Posterior vena cava (tissue), 2 donors: ENCODE measurements at regions not wholly inside any gene's neighbourhood (a gene's known extent, or its start where the extent isn't known, plus 50 kb on each side); places are given as distances from the start of the nearest gene placed in this dataset.

Experiments
- DNase-seq: peaks from one replicate; pipeline ENCODE4 v3.0.0-alpha.2; 2020; ENCODE audit warnings: low spot score
- intact Hi-C, 2 donors: fragments of 100-400 bp; cut with DNase I; formaldehyde crosslinking; loops; one replicate each; pipeline versions ENCODE4 v1.14.1 to v1.14.2; 2022 to 2023
- donor health status: DM: yes; HTN: yes; CAD: no.
- donor health status: DM: yes; HTN: yes; CAD: no.

- intact Hi-C loops: no loop called here
- no peak for DNase-seq
These were observed 58.1 kb downstream of the TUSC7 start for GRCh38 chr3:116767726-116768125.

- intact Hi-C loops: no loop called here
- DNase-seq: no peak
These were observed 61.4 kb downstream of the TUSC7 start for GRCh38 chr3:116770815-116771450.

DNA sequence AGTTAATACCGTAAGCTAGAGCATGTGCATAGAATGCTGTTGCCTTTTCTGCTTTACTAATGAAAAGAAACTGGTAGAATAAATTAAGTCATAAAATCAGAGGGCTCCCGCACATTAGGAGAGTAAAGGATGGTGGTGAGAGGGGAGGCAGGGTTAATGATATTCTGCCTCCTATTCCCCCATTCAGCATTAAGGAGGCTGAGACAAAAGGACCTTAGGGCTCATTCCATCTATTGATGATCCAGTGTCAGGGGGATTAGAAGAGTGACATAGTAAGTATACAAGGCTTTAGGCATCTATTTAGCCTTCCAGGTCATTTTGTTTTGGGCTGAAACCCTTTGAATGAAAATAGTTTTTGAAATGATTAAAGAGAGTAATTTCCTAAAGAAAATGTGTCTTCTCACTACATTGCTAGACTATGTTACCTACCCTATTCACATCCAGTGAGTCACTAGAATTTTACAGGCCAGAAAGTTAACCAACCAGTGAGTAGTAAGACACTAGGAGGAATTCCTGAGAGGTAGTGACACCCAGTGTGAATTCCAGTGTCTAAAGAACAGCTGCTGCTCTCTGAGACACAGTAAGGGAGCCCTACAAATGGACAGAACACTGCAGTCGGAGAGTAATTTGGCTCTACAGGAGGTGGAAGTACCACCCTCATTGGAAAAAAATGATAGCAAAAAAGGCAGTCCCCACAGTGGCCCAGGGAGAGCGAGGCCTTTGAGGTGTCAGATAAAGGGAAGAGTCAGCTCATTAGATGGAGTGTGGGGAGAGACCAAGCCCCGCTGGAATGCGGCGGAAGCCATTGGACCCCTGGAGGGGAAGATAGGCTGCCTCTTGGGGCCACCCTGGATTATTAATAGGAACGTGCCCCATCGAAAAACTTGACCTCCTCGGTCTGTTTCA is 67.6 kb downstream of the TUSC7 start:
- intact Hi-C loops: no loop called here
- no peak for DNase-seq

- intact Hi-C loops: no loop called here
- no peak for DNase-seq
These were observed 75.6 kb downstream of the TUSC7 start for GRCh38 chr3:116785226-116785625.

DNA sequence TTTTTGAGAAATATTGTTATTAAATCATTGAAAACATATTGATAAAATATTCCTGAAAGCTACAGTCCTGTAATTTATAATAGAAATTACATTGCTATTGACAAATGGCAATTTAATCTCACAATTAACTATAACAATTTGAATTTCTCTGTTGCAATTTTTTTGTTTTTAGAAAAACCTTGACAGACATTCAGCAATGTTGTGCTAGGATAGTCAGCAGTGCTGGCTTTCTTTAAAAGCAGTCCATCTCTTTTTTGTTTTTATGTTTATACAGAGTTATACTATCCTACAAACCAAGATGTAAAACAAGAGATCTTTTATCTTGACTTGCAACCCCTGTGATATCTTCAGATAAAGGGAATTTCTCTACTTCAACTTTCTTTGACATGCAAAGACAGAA is 93.1 kb downstream of the TUSC7 start:
- DNase-seq: no peak
- intact Hi-C loops: no loop called here

DNA sequence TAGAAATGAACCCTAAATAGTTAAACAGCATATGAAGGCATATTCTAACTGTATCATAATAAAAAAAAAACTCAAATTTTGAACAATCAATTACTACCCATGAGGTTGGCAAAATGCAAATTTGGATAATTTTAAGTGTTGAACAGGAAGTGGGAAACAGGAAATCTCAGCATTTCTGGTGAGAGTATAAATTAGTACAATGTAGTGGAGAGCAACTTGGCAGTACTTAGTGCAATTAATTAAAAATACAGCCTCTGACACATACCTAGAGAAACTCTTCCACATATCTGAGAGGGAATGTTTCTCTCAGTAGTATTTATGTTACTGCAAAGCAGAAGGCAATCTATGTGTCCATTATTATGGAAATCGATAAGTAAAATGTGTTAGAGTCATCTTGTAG is 96.8 kb downstream of the TUSC7 start:
- DNase-seq: no peak
- intact Hi-C loops: loop anchor here in 1 of 2 donors (5.0 kb wide), 1 partner anchor 1011 kb away; no protein-coding TSS in a partner anchor

DNA sequence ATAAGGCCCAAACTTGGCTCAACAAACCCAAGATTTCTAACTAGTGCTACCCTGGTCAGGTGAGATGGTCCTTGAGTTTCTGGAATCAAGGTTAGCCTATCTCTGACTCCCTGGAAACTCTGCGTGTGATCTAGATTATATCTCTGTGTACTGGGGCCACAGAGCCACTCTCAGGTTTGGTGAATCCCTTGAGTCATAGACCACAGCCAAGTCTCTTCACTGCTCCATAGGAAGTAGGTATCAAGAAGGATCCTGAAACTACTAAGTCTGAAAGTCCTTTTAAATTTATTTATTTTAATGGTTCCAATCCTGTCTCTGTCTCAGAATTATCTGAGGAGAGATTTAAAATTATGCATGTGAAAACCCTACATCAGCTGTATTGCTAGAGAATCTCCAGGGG is 99.1 kb downstream of the TUSC7 start:
- no peak for DNase-seq
- intact Hi-C loops: loop anchor here in 1 of 2 donors (5.0 kb wide), 1 partner anchor 1009 kb away; no protein-coding TSS in a partner anchor

DNA sequence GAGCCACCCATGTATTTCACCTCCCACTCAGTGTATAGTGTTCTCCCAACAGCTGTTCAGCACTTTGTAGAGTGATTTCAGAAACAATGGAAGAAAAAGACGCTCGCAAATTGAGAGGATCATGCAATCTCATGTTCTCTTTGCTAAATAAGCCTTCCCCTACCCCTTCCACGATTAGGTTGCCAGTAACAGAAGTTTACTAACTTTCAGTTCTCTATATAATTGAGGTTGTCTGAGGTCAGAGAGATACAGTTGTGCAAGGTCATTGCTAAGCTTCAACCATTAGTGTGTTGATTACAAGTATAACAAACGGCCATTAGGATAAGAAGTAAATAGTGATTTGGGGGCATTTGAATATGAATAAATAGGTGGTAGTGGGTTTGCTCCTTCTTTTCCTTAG is 99.6 kb downstream of the TUSC7 start:
- DNase-seq: no peak
- intact Hi-C loops: loop anchor here in 1 of 2 donors (5.0 kb wide), 1 partner anchor 1008 kb away; no protein-coding TSS in a partner anchor

- no peak for DNase-seq
- intact Hi-C loops: no loop called here
These were observed 102.2 kb downstream of the TUSC7 start for GRCh38 chr3:116811754-116812153.

DNA sequence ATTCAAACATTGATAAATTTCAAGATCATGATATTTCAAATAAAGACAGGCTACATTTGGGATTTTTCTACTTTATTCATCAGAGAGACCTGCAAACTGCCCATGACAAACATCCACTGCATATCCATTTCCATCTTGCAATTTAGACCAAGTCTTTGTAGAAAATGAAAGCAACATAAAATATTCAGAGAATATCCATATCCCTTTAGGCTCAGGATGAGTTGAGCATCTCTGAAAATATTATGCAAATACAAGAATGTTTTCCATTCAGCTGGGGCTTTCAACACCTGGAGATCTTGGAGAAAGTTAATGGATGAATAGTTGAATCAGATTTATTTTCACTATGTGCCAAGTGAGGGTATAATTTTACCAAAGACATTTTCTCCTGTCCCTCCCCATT is 103.4 kb downstream of the TUSC7 start:
- intact Hi-C loops: no loop called here
- DNase-seq: no peak

- no peak for DNase-seq
- intact Hi-C loops: no loop called here
These were observed 105.7 kb downstream of the TUSC7 start for GRCh38 chr3:116815321-116815720.

- no peak for DNase-seq
- intact Hi-C loops: no loop called here
These were observed 106.4 kb downstream of the TUSC7 start for GRCh38 chr3:116815831-116816588.

DNA sequence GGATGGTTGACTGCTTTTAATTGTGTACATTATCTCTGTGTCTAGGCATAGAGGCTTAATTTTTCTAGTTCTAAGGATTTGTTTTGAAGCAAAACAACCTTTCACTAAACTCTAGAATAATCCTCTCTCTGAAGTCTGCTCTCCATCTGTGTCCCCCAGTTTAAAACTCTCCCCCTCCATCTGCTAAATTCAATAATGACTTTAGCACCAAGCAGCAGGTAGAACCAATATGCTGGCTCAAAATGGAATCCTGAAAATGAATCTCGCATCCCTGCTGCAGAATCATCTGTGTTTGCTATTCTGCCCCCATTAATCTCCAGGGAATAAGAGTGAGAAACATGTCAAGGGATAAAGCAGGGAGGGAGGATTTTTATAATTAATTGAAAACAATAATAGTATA is 111.8 kb downstream of the TUSC7 start:
- DNase-seq: no peak
- intact Hi-C loops: no loop called here

DNA sequence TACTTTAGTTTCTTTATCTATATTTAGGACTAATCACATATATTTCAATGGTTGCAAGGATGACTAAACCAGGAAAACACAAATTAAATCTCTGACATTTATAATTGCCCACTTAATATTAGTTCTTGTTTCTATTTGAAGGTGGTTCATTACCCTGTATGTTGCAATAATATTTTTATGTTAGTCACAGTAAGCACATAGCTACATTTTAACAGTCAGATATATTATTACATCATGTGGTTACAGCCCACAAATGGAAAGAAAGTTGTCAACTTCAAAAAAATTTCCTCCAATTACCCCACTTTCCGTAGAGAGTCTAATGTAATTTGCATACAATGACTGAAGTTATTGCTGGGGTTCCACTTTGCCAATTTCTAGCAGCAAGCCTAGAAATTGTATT is 114.6 kb downstream of the TUSC7 start:
- intact Hi-C loops: no loop called here
- no peak for DNase-seq

GRCh38 chr3:116833202-116833601 is 123.6 kb downstream of the TUSC7 start:
- intact Hi-C loops: no loop called here
- DNase-seq: no peak

DNA sequence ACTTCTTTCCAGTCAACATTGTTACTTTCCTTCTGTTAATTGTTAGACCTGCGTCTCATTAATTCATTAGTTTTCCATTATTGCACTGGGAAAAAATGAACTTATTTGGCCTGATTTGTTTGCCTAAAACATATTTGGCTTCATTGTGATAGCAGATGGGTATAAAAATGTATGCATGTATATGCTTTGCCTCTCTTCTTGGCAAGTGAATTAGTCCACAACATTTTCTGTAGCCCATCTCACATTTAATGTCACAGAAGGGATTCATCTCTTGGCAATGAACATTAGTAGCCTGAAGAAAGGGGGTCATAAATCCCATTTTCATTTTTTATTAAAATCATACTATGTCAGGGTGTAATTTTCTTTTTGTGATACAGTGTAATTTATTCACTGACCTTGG is 125.2 kb downstream of the TUSC7 start:
- intact Hi-C loops: loop anchor here in 1 of 2 donors (1.0 kb wide), 1 partner anchor 18 kb away; no protein-coding TSS in a partner anchor
- no peak for DNase-seq

GRCh38 chr3:116835658-116836057 is 126.1 kb downstream of the TUSC7 start:
- DNase-seq: no peak
- intact Hi-C loops: loop anchor here in 1 of 2 donors (1.0 kb wide), 1 partner anchor 18 kb away; no protein-coding TSS in a partner anchor

GRCh38 chr3:116836286-116836685 is 126.7 kb downstream of the TUSC7 start:
- intact Hi-C loops: no loop called here
- DNase-seq: no peak

GRCh38 chr3:116837483-116837882 is 127.9 kb downstream of the TUSC7 start:
- no peak for DNase-seq
- intact Hi-C loops: no loop called here
